ENCODE measurements at regions not wholly inside any gene's neighbourhood (a gene's known extent, or its start where the extent isn't known, plus 50 kb on each side); places are given as distances from the start of the nearest gene placed in this dataset.

- TF ChIP-seq CTCF (optimal IDR thresholded peaks at IDR 0.05 in 1 of 3, IDR thresholded peaks at IDR 0.05 in 1 of 3, conservative IDR thresholded peaks at IDR 0.05 in 1 of 3; ENCODE audit: extremely low read depth in 1 of 3, insufficient read depth in 2 of 3, low read length in 3 of 3) (no peak), EZH2 (IDR thresholded peaks at IDR 0.05; ENCODE audit: low read length) (no peak)
These were observed 478.6 kb upstream of the KLF6 start for GRCh38 chr10:4263601-4263921.

Measured in keratinocyte (primary cell).